BE2C (cell line): ENCODE measurements at regions not wholly inside any gene's neighbourhood (a gene's known extent, or its start where the extent isn't known, plus 50 kb on each side); places are given as distances from the start of the nearest gene placed in this dataset.
"Not testable (repeated sequence)": the region's sequence is repeated elsewhere in the genome, so short reads cannot be mapped to it uniquely, and the experiment has no call there.

Experiments used
- DNase-seq: peaks from one replicate; pipeline ENCODE4 v3.0.0-alpha.2; 2020
- H3K27me3 ChIP-seq: fragments of 250-450 bp; sonication (Bioruptor Pico); 2 replicates; pipeline ENCODE4 v1.5.1; 2020; ENCODE audit warnings: mild to moderate bottlenecking
- H3K36me3 ChIP-seq: fragments of 250-450 bp; sonication (Bioruptor Pico); 2 replicates; pipeline ENCODE4 v1.5.1; 2020; ENCODE audit warnings: mild to moderate bottlenecking
- H3K4me1 ChIP-seq: fragments of 250-450 bp; sonication (Bioruptor Pico); 2 replicates; pipeline ENCODE4 v1.5.1; 2020
- H3K4me3 ChIP-seq: 2 replicates; pipeline ENCODE4 v1.5.1; 2011; ENCODE audit warnings: low read depth, low read length
- H3K9me3 ChIP-seq: fragments of 250-450 bp; sonication (Bioruptor Pico); 2 replicates; pipeline ENCODE4 v1.5.1; 2020
- TF ChIP-seq, protein P1 (sequence below): IDR thresholded peaks from 2 replicates; pipeline ENCODE4 v1.5.1; 2012; ENCODE audit warnings: mild to moderate bottlenecking, low read depth, low read length

DNA sequence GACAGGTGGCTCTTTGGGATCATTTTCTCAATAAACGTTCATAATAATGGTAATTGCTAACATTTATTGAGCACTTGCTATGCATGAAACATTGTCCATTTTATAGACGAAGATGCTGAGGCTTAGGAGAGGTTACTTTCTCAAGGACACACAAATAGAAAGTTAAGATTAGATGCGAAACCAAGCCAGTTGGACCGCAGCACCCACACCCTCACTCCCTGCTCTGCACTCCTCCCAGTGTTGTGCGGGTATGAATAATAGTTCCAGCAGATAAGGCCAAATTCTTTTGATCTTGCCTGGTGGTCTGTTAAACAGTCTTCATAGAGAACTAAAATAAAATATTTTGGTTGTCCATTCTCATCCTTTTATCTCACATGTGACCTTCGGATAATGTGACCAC, 85.0 kb upstream of the BEND4 start:
- Histone ChIP-seq H3K36me3 (no peaks in the 10 kb centered on the region), H3K4me3 (no peak overlapping the region), H3K9me3 (no peaks in the 10 kb centered on the region), H3K27me3 (no peaks in the 10 kb centered on the region), H3K4me1 (no peaks in the 10 kb centered on the region)
- TF ChIP-seq, protein P1, sequence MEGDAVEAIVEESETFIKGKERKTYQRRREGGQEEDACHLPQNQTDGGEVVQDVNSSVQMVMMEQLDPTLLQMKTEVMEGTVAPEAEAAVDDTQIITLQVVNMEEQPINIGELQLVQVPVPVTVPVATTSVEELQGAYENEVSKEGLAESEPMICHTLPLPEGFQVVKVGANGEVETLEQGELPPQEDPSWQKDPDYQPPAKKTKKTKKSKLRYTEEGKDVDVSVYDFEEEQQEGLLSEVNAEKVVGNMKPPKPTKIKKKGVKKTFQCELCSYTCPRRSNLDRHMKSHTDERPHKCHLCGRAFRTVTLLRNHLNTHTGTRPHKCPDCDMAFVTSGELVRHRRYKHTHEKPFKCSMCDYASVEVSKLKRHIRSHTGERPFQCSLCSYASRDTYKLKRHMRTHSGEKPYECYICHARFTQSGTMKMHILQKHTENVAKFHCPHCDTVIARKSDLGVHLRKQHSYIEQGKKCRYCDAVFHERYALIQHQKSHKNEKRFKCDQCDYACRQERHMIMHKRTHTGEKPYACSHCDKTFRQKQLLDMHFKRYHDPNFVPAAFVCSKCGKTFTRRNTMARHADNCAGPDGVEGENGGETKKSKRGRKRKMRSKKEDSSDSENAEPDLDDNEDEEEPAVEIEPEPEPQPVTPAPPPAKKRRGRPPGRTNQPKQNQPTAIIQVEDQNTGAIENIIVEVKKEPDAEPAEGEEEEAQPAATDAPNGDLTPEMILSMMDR, result no peak
- DNase-seq, result no peak

DNA sequence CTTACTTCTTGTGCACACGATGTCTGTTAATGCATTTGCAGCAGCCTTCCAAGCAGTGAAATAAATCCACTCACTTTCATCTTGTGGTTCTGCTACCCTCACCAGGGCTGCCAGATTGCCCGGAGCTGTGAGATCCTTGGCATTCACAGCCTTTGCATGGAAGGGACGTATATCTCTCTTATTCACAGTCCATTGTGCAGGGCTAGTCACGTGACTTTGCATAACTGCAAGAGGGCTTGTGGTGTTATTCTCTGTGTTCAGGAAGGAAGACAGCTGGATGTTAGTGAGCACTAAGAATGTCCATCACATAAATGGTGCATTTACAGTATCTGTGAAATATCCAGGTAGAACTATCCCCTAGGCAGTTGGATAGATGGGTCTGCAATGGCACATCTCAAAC, 96.5 kb upstream of the BEND4 start:
- no peaks in the 10 kb centered on the region for H3K27me3 ChIP-seq
- H3K9me3 ChIP-seq, result no peaks in the 10 kb centered on the region
- no peaks in the 10 kb centered on the region for H3K4me1 ChIP-seq
- no peaks in the 10 kb centered on the region for H3K36me3 ChIP-seq
- no peak overlapping the region for H3K4me3 ChIP-seq
- TF ChIP-seq, protein P1, result no peak
- no peak for DNase-seq

DNA sequence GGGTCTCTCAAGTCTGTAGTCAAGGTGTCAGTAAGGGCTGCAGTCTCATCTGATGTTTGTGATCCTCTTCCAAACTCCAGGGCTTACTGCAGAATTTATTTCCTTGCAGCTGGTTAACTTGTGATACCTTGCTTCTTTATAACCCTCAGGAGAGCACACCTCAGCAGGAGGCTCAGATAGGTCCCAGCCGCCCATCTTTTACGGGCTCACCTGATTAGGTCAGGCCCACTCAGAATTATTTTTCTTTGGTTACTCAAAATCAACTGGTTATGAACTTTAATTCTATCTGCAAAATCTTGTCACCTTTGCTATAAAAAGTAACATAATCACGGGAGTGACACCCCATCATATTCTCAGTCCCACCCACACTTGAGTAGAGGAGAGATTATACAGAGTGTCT, 99.9 kb upstream of the BEND4 start:
- Histone ChIP-seq H3K4me1 (no peaks in the 10 kb centered on the region), H3K4me3 (no peak overlapping the region), H3K9me3 (no peaks in the 10 kb centered on the region), H3K27me3 (no peaks in the 10 kb centered on the region), H3K36me3 (no peaks in the 10 kb centered on the region)
- TF ChIP-seq, protein P1, result no peak
- no peak for DNase-seq

DNA sequence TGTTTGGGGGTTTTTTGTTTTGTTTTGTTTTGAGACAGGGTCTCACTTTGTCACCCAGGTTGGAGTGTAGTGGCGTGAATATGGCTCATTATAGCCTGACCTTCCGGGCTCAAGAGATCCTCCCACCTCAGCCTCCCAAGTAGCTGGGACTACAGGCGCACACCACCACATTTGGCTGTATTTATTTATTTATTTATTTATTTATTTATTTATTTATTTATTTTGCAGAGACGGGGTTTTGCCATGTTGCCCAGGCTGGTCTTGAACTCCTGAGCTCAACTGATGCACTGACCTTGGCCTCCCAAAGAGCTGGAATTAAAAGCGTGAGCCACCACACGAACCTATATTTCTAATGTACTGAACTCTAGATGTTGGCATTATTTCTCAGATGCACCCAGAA, 105.2 kb upstream of the BEND4 start:
- not testable (repeated sequence) for H3K36me3 ChIP-seq, H3K27me3 ChIP-seq, H3K4me1 ChIP-seq, H3K9me3 ChIP-seq, H3K4me3 ChIP-seq, DNase-seq

DNA sequence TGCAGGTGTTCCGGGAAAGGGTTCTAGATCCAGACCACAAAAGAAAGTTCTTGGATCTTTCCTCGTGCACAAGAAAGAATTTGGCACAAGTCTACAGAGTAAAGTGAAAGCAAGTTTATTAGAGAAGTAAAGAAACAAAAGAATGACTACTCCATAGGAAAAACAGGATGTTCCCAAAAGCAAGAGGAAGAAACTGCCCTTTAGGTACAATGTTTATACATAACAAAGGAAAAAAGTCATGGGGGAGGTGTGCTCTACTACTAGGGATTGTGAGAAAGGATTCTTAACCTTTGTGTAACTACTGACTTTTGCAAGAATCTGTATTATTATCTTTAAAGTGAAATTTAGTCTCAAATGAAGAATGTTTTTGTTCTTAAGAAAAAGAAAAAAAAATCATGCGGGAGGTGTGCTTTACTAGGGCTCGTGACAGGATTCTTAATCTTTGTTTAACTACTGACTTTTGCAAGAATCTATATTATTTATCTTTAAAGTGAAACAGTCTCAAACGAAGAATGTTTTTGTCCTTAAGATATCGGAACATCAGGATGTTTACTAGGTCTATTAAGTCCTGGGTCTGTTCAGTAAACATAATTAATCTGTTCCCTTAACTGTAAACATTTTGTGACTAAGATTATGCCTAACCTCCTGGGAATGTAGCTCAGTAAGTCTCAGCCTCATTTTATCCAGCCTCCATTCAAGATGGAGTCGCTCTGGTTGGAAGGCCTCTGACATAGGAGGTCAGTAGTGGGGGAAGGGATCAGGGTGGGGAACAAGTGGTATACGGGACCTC, 110.4 kb upstream of the BEND4 start:
- TF ChIP-seq, protein P1, result no peak
- H3K4me1 ChIP-seq, result no peaks in the 10 kb centered on the region
- no peaks in the 10 kb centered on the region for H3K36me3 ChIP-seq
- DNase-seq, result no peak
- H3K9me3 ChIP-seq, result no peaks in the 10 kb centered on the region
- H3K27me3 ChIP-seq, result no peaks in the 10 kb centered on the region
- no peak overlapping the region for H3K4me3 ChIP-seq

DNA sequence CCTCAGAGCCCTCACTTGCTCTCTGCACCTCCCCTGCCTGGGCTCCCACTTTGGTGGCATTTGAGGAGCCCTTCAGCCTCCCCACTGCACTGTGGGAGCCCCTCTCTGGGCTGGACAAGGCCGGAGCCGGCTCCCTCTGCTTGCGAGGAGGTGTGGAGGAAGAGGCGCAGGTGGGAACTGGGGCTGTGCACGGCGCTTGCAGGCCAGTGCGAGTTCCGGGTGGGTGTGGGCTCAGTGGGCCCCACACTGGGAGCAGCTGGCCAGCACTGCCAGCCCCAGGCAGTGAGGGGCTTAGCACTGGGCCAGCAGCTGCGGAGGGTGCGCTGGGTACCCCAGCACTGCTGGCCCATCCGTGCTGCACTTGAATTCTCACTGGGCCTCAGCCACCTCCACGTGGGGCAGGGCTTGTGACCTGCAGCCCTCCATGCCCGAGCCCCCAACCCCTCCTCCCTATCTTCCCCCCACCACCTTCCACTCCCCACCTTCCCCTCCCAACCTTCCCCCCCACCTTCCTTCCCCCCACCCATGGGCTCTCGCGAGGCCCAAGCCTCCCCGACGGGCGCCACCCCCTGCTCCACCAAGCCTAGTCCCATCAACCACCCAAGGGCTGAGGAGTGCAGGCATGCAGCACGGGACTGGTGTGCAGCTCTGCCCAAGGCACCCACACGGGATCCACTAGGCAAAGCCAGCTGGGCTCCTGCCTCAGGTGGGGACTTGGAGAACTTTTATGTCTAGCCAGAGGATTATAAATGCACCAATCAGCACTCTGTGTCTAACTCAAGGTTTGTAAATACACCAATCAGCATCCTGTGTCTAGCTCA, 113.5 kb upstream of the BEND4 start:
- H3K9me3 ChIP-seq, result no peaks in the 10 kb centered on the region
- no peaks in the 10 kb centered on the region for H3K4me1 ChIP-seq
- H3K27me3 ChIP-seq, result no peaks in the 10 kb centered on the region
- no peaks in the 10 kb centered on the region for H3K36me3 ChIP-seq
- no peak for DNase-seq
- TF ChIP-seq, protein P1, result no peak
- H3K4me3 ChIP-seq, result no peak overlapping the region
